Stimulated activated CD4-positive, alpha-beta T cell treated with anti-CD3 and anti-CD28 coated beads, Interleukin-12 subunit alpha, Interleukin-12 subunit beta, amount 100 ng/mL, for 48 hours (primary cell): ENCODE measurements at regions not wholly inside any gene's neighbourhood (a gene's known extent, or its start where the extent isn't known, plus 50 kb on each side); places are given as distances from the start of the nearest gene placed in this dataset.

Source experiments
- DNase-seq, 3 donors: peaks; one replicate each; pipeline ENCODE4 v3.0.0-alpha.2; 2020; ENCODE audit warnings: low read depth in 2 of 3, low spot score in 1 of 3

DNA sequence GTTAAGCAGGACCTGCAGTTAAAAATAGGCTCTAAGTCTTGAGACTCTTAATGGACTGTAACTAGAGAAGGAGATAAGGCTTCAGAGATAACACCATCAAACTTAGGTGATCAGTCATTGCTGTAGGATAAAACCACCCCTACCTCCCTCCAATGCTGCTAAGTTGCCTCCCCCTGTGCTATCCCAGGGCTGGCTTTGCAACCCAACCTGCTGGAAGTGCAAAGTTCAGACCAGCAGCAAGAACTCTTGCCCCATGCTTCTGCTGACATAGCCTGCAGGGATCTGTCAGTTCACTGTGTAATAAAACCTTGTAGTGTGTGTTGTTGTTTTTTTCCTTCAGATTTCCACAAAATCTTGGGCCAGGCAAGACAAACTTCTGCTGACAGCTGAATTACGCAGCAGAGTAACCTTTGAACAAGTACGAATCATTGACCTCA is 57.4 kb upstream of the EPB41L3 start:
- no peak for DNase-seq

- no peak for DNase-seq
Observed at GRCh38 chr18:5600378-5601071, 56.7 kb upstream of the EPB41L3 start.

GRCh38 chr18:5596585-5596984 is 52.8 kb upstream of the EPB41L3 start:
- no peak for DNase-seq
